ENCODE measurements at regions not wholly inside any gene's neighbourhood (a gene's known extent, or its start where the extent isn't known, plus 50 kb on each side); places are given as distances from the start of the nearest gene placed in this dataset.

DNA sequence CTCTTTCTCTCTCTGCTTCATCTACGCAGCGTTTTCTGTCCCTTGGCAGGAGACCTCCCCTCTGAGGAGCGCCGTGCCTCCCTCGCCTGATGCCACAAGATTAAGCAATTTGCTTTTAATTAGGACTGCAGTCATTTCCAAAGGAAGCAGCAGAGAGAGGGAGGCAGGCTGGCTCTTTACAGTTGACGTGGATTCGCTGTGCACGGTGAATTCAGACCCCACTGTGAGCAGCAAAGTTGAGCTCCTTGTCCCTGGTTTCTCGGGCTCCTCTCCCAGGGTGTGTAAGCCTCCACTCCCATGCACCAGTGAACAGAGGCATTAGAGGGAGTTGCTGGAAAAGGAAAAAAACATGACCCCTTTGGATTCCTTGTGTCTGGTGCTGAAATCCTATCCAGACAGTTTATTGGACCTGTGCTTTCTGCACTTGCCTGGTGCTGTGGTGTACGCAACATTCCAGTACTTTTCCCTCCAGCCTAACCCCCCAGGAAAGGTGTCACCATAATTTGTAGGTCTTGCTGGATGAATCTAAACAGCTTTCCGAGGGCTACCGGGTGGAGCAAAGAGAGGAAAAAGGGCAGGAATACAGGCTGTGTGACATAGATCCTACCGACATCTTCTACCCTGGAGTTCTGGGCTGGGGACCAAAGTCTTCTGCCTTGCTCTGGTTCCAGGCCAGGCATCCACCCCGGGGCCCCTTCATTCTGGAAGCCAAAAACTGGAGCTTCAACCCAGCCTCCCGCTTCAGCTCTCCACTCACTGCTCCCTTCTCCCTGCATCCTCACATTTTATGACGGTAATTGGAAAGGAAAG lies 171.0 kb downstream of the MAF start:
- TF ChIP-seq, protein P1, sequence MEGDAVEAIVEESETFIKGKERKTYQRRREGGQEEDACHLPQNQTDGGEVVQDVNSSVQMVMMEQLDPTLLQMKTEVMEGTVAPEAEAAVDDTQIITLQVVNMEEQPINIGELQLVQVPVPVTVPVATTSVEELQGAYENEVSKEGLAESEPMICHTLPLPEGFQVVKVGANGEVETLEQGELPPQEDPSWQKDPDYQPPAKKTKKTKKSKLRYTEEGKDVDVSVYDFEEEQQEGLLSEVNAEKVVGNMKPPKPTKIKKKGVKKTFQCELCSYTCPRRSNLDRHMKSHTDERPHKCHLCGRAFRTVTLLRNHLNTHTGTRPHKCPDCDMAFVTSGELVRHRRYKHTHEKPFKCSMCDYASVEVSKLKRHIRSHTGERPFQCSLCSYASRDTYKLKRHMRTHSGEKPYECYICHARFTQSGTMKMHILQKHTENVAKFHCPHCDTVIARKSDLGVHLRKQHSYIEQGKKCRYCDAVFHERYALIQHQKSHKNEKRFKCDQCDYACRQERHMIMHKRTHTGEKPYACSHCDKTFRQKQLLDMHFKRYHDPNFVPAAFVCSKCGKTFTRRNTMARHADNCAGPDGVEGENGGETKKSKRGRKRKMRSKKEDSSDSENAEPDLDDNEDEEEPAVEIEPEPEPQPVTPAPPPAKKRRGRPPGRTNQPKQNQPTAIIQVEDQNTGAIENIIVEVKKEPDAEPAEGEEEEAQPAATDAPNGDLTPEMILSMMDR (IDR thresholded peaks at IDR 0.05; ENCODE audit: low read length): no peak
- TF ChIP-seq EZH2 (IDR thresholded peaks at IDR 0.05; ENCODE audit: borderline replicate concordance, low read length): no peak
